ENCODE measurements at regions not wholly inside any gene's neighbourhood (a gene's known extent, or its start where the extent isn't known, plus 50 kb on each side); places are given as distances from the start of the nearest gene placed in this dataset.

GRCh38 chr12:76702946-76703345 lies 61.0 kb upstream of the ZDHHC17 start:
- intact Hi-C loops (cut with micrococcal nuclease; ENCODE audit: unreplicated experiment): no loop called here

More at GRCh38 chr12:76702946-76703345, 61.0 kb upstream of the ZDHHC17 start:
- DNase-seq (ENCODE audit: low read depth, low spot score): no peak
- no peak for ATAC-seq
- Histone ChIP-seq H2AFZ (ENCODE audit: control insufficient read depth, low read depth, low read length) (no peak overlapping the region), H3K4me2 (ENCODE audit: control insufficient read depth, insufficient read depth) (no peak overlapping the region), H3K4me3 (no peak overlapping the region), H4K20me1 (ENCODE audit: control insufficient read depth, insufficient read depth) (no peaks in the 10 kb centered on the region), H3K27ac (ENCODE audit: control insufficient read depth, insufficient read depth) (no peak overlapping the region), H3K9ac (ENCODE audit: control insufficient read depth, insufficient read depth, low read length) (no peak overlapping the region), H3K9me3 (replicated peaks; ENCODE audit: control insufficient read depth, insufficient read depth, low read length) (no peaks in the 10 kb centered on the region), H3K36me3 (ENCODE audit: control insufficient read depth in 2 of 2, insufficient read depth in 2 of 2, low read length in 1 of 2) (no peaks in the 10 kb centered on the region), H3K4me1 (ENCODE audit: control insufficient read depth, insufficient read depth, low read length) (no peaks in the 10 kb centered on the region), H3K27me3 (replicated peaks in 1 of 2; ENCODE audit: control insufficient read depth in 2 of 2, insufficient read depth in 2 of 2, low read length in 1 of 2) (no peaks in the 10 kb centered on the region; a peak in 1 of 4 replicates), H3K79me2 (ENCODE audit: control insufficient read depth, insufficient read depth, low read length) (no peaks in the 10 kb centered on the region)
- TF ChIP-seq RCOR1 (conservative IDR thresholded peaks at IDR 0.05; ENCODE audit: low read depth, low read length): no peak
- TF ChIP-seq POLR2AphosphoS5 (IDR thresholded peaks at IDR 0.05; ENCODE audit: low read length): no peak
- TF ChIP-seq KAT2A (conservative IDR thresholded peaks at IDR 0.05; ENCODE audit: control insufficient read depth, low read depth, low read length): no peak
- no peak for TF ChIP-seq TAF1 (IDR thresholded peaks at IDR 0.05; ENCODE audit: borderline replicate concordance, low read depth, low read length)
- TF ChIP-seq WRNIP1 (IDR thresholded peaks at IDR 0.05; ENCODE audit: borderline replicate concordance, low read depth, low read length): no peak
- TF ChIP-seq BMI1 (IDR thresholded peaks at IDR 0.05; ENCODE audit: borderline replicate concordance): no peak
- TF ChIP-seq ZNF592 (IDR thresholded peaks at IDR 0.05): no peak
- no peak for TF ChIP-seq BRCA1 (IDR thresholded peaks at IDR 0.05; ENCODE audit: low read depth, low read length)
- no peak for TF ChIP-seq RBBP5 (conservative IDR thresholded peaks at IDR 0.05)
- 84% methylated on average over 4 of the region's 4 CpGs for WGBS (ENCODE audit: insufficient coverage, insufficient replicate concordance, low lambda C conversion rate, missing lambda C conversion rate)
- in situ Hi-C loops (cut with MboI): no loop called here
- ChIA-PET CTCF (no interaction called here), SMC1A (ENCODE audit: uncharacterized antibody, unreplicated experiment) (no interaction called here), POLR2A (no interaction called here), RAD21 (ENCODE audit: unreplicated experiment) (no interaction called here)
- no TSS peak for BruUV-seq (replicated peaks)
- FAIRE-seq: no peak
